Tibial nerve (tissue), 4 donors: ENCODE measurements at regions not wholly inside any gene's neighbourhood (a gene's known extent, or its start where the extent isn't known, plus 50 kb on each side); places are given as distances from the start of the nearest gene placed in this dataset.

Experiments used
- CTCF ChIP-seq, 5 experiments: fragments of 200-600 bp in 3 of 5; fragments of 450-650 bp in 2 of 5; sonication (generic) in 3 of 5; IDR thresholded peaks; one replicate each; pipeline ENCODE4 v1.5.1; 2016 to 2019; ENCODE audit warnings: antibody characterized with exemption in 5 of 5, mild to moderate bottlenecking in 3 of 5, moderate library complexity in 2 of 5
- EP300 ChIP-seq, 2 donors: sonication (generic); formaldehyde crosslinking; IDR thresholded peaks; one replicate each; pipeline ENCODE4 v1.6.1; 2017; ENCODE audit warnings: antibody characterized with exemption in 2 of 2, mild to moderate bottlenecking in 1 of 2
- POLR2A ChIP-seq, 2 donors: fragments of 450-650 bp; IDR thresholded peaks; one replicate each; pipeline ENCODE4 v1.6.1; 2017; ENCODE audit warnings: antibody characterized with exemption in 2 of 2, mild to moderate bottlenecking in 2 of 2, moderate library complexity in 2 of 2

DNA sequence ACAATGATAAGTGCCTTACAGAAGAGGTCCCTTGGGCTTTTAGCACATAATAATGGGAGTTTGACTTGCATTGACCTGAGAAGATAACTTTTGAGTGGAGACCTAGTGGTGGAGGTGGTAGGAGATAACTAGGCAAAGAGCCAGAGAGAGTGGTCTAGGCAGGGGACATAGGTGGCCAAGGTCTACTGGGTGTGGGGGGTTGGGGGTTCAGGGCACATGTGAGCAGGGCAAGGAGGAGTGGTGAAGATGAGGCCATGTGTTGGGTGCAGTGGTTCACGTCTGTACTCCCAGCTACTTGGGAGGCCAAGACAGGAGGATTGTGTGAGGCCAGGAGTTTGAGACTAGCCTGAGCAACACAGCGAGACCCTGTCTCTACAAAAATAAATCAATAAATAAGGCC is 74.3 kb upstream of the CTNNBL1 start:
- TF ChIP-seq POLR2A (IDR thresholded peaks at IDR 0.05) (no peak), CTCF (IDR thresholded peaks at IDR 0.05) (no peak), EP300 (IDR thresholded peaks at IDR 0.05) (no peak)
